ENCODE measurements at regions not wholly inside any gene's neighbourhood (a gene's known extent, or its start where the extent isn't known, plus 50 kb on each side); places are given as distances from the start of the nearest gene placed in this dataset.

GRCh38 chr7:153514032-153514431 is 538.2 kb upstream of the DPP6 start:
- 48% methylated on average over 5 of the region's 5 CpGs for WGBS
- Histone ChIP-seq H3K9me3 (no peaks in the 10 kb centered on the region), H3K36me3 (no peaks in the 10 kb centered on the region), H3K27ac (no peak overlapping the region), H3K4me3 (no peak overlapping the region), H3K4me1 (replicated peaks) (no peaks in the 10 kb centered on the region), H3K27me3 (replicated peaks; ENCODE audit: insufficient read depth) (no peaks in the 10 kb centered on the region)
- no peak for TF ChIP-seq POLR2AphosphoS5 (IDR thresholded peaks at IDR 0.05)
- no peak for TF ChIP-seq CTCF (IDR thresholded peaks at IDR 0.05)
- no peak for TF ChIP-seq POLR2A (IDR thresholded peaks at IDR 0.05)
- intact Hi-C loops (cut with DNase I), result no loop called here
- no peak for DNase-seq (ENCODE audit: low spot score)

- Histone ChIP-seq H3K4me1 (replicated peaks) (no peaks in the 10 kb centered on the region), H3K27ac (no peak overlapping the region), H3K9me3 (no peaks in the 10 kb centered on the region), H3K4me3 (no peak overlapping the region), H3K27me3 (replicated peaks; ENCODE audit: insufficient read depth) (no peaks in the 10 kb centered on the region), H3K36me3 (no peaks in the 10 kb centered on the region)
- no peak for DNase-seq (ENCODE audit: low spot score)
- intact Hi-C loops (cut with DNase I), result no loop called here
- WGBS, result 98% methylated on average over 4 of the region's 4 CpGs
- TF ChIP-seq CTCF (IDR thresholded peaks at IDR 0.05) (no peak), POLR2A (IDR thresholded peaks at IDR 0.05) (no peak), POLR2AphosphoS5 (IDR thresholded peaks at IDR 0.05) (no peak)
Observed at GRCh38 chr7:153515359-153515758, 536.8 kb upstream of the DPP6 start.

GRCh38 chr7:153518201-153518984 is 533.8 kb upstream of the DPP6 start:
- H3K36me3 ChIP-seq, result no peaks in the 10 kb centered on the region
- H3K27ac ChIP-seq, result no peak overlapping the region
- no peaks in the 10 kb centered on the region for H3K27me3 ChIP-seq (replicated peaks; ENCODE audit: insufficient read depth)
- no peak for DNase-seq (ENCODE audit: low spot score)
- intact Hi-C loops (cut with DNase I), result no loop called here
- no peak overlapping the region for H3K4me3 ChIP-seq
- TF ChIP-seq CTCF (IDR thresholded peaks at IDR 0.05) (no peak), POLR2AphosphoS5 (IDR thresholded peaks at IDR 0.05) (no peak), POLR2A (IDR thresholded peaks at IDR 0.05) (no peak)
- H3K4me1 ChIP-seq (replicated peaks), result no peaks in the 10 kb centered on the region
- 71% methylated on average over 6 of the region's 6 CpGs for WGBS
- no peaks in the 10 kb centered on the region for H3K9me3 ChIP-seq

GRCh38 chr7:153521370-153521769 is 530.8 kb upstream of the DPP6 start:
- no peak for DNase-seq (ENCODE audit: low spot score)
- Histone ChIP-seq H3K4me1 (replicated peaks) (no peaks in the 10 kb centered on the region), H3K4me3 (no peak overlapping the region), H3K9me3 (peaks cover 4% of the 10 kb centered on the region), H3K27me3 (replicated peaks; ENCODE audit: insufficient read depth) (no peaks in the 10 kb centered on the region), H3K36me3 (no peaks in the 10 kb centered on the region), H3K27ac (no peak overlapping the region)
- intact Hi-C loops (cut with DNase I), result no loop called here
- 68% methylated on average over 5 of the region's 5 CpGs for WGBS
- TF ChIP-seq CTCF (IDR thresholded peaks at IDR 0.05), result no peak
- TF ChIP-seq POLR2AphosphoS5 (IDR thresholded peaks at IDR 0.05), result no peak
- TF ChIP-seq POLR2A (IDR thresholded peaks at IDR 0.05), result no peak

- H3K9me3 ChIP-seq, result peaks cover 4% of the 10 kb centered on the region
- intact Hi-C loops (cut with DNase I), result no loop called here
- no peak overlapping the region for H3K27ac ChIP-seq
- no peak for DNase-seq (ENCODE audit: low spot score)
- WGBS, result 44% methylated on average over 5 of the region's 5 CpGs
- H3K27me3 ChIP-seq (replicated peaks; ENCODE audit: insufficient read depth), result no peaks in the 10 kb centered on the region
- no peaks in the 10 kb centered on the region for H3K36me3 ChIP-seq
- TF ChIP-seq POLR2AphosphoS5 (IDR thresholded peaks at IDR 0.05) (peak; percentile 46), POLR2A (IDR thresholded peaks at IDR 0.05) (no peak)
- no peaks in the 10 kb centered on the region for H3K4me1 ChIP-seq (replicated peaks)
- H3K4me3 ChIP-seq, result no peak overlapping the region
Observed at GRCh38 chr7:153522261-153522660, 529.9 kb upstream of the DPP6 start.

Data from prostate gland (tissue), 2 donors.